GM23338 (cell line): ENCODE measurements at regions not wholly inside any gene's neighbourhood (a gene's known extent, or its start where the extent isn't known, plus 50 kb on each side); places are given as distances from the start of the nearest gene placed in this dataset.

Experiments
- ATAC-seq: fragments of 200-7000 bp; cut with Tn5 transposase; 3 replicates; pipeline ENCODE4 v1.9.1; 2020
- DNase-seq: peaks from one replicate; pipeline ENCODE4 v3.0.0-alpha.2; 2015; ENCODE audit warnings: low spot score
- H2AFZ ChIP-seq: fragments of 200-600 bp; sonication (generic); 2 replicates; pipeline ENCODE4 v1.8.0; 2016; ENCODE audit warnings: antibody characterized with exemption, mild to moderate bottlenecking, moderate library complexity
- H3F3A ChIP-seq: fragments of 200-600 bp; sonication (generic); replicated peaks from 2 replicates; pipeline ENCODE4 v1.8.0; 2017; ENCODE audit warnings: antibody characterized with exemption, mixed run types, low read depth
- H3K27ac ChIP-seq: fragments of 200-600 bp; sonication (generic); 2 replicates; pipeline ENCODE4 v1.6.1; 2016; ENCODE audit warnings: low read depth
- H3K27me3 ChIP-seq: fragments of 200-600 bp; sonication (generic); 2 replicates; pipeline ENCODE4 v1.8.0; 2016; ENCODE audit warnings: mild to moderate bottlenecking, mixed run types, moderate library complexity; ENCODE audit not compliant: insufficient read depth
- H3K36me3 ChIP-seq: fragments of 200-600 bp; sonication (generic); 2 replicates; pipeline ENCODE4 v1.8.0; 2016; ENCODE audit warnings: mild to moderate bottlenecking; ENCODE audit not compliant: insufficient read depth
- H3K4me1 ChIP-seq: fragments of 200-600 bp; sonication (generic); 2 replicates; pipeline ENCODE4 v1.8.0; 2016; ENCODE audit warnings: mild to moderate bottlenecking, moderate library complexity; ENCODE audit not compliant: insufficient read depth
- H3K4me2 ChIP-seq: fragments of 200-600 bp; sonication (generic); 2 replicates; pipeline ENCODE4 v1.7.1; 2017; ENCODE audit warnings: mixed run types
- H3K4me3 ChIP-seq: fragments of 200-600 bp; sonication (generic); 2 replicates; pipeline ENCODE4 v1.6.1; 2016; ENCODE audit warnings: mixed run types
- H3K79me2 ChIP-seq: fragments of 200-600 bp; sonication (generic); replicated peaks from 2 replicates; pipeline ENCODE4 v1.8.0; 2017; ENCODE audit warnings: mild to moderate bottlenecking; ENCODE audit not compliant: insufficient read depth
- H3K9me2 ChIP-seq: fragments of 200-600 bp; sonication (generic); 2 replicates; pipeline ENCODE4 v1.8.0; 2017; ENCODE audit not compliant: insufficient read depth
- H4K20me1 ChIP-seq: fragments of 200-600 bp; sonication (generic); replicated peaks from 2 replicates; pipeline ENCODE4 v1.8.0; 2017; ENCODE audit warnings: mild to moderate bottlenecking; ENCODE audit not compliant: insufficient read depth
- H3K27ac Mint-ChIP-seq: 2 replicates; pipeline ENCODE4 v1.8.0; 2020; ENCODE audit warnings: inconsistent platforms, mild to moderate bottlenecking, moderate library complexity, mixed read lengths
- H3K27me3 Mint-ChIP-seq: 3 replicates; pipeline ENCODE4 v1.8.0; 2022; ENCODE audit warnings: low read depth, mild to moderate bottlenecking, moderate library complexity, mixed read lengths, inconsistent platforms; ENCODE audit not compliant: insufficient read depth, poor library complexity
- H3K36me3 Mint-ChIP-seq: 3 replicates; pipeline ENCODE4 v1.8.0; 2021; ENCODE audit warnings: low read depth, mild to moderate bottlenecking, inconsistent platforms, moderate library complexity, mixed read lengths
- H3K4me1 Mint-ChIP-seq: 3 replicates; pipeline ENCODE4 v1.8.0; 2020; ENCODE audit warnings: mild to moderate bottlenecking, inconsistent platforms, mixed read lengths
- H3K4me3 Mint-ChIP-seq: 3 replicates; pipeline ENCODE4 v1.8.0; 2021; ENCODE audit warnings: moderate library complexity, mild to moderate bottlenecking, inconsistent platforms, mixed read lengths
- H3K9me3 Mint-ChIP-seq: 3 replicates; pipeline ENCODE4 v1.8.0; 2020; ENCODE audit warnings: moderate library complexity, mild to moderate bottlenecking, inconsistent platforms, mixed read lengths
- CREB1 ChIP-seq: fragments of 250-450 bp; sonication (Bioruptor Pico); IDR thresholded peaks from 2 replicates; pipeline ENCODE4 v1.5.0; 2020; ENCODE audit warnings: low read depth, mild to moderate bottlenecking, moderate library complexity
- NANOG ChIP-seq: IDR thresholded peaks from 2 replicates; pipeline ENCODE4 v1.6.1; 2016; ENCODE audit warnings: antibody characterized with exemption, borderline replicate concordance
- STAT1 ChIP-seq: IDR thresholded peaks from one replicate; pipeline ENCODE4 v1.6.1; 2016; ENCODE audit warnings: antibody characterized with exemption; ENCODE audit not compliant: unreplicated experiment
- TF ChIP-seq, protein P1 (sequence below), 2 experiments: fragments of 200-600 bp in 1 of 2; sonication (generic) in 1 of 2; conservative IDR thresholded peaks; 2 replicates each; pipeline versions ENCODE4 v1.5.1 to v1.6.1; 2016 to 2017; ENCODE audit warnings: antibody characterized with exemption in 2 of 2, low read depth in 2 of 2, mild to moderate bottlenecking in 2 of 2, moderate library complexity in 1 of 2
- TF ChIP-seq, protein P2 (sequence below): IDR thresholded peaks from one replicate; pipeline ENCODE4 v1.6.1; 2018; ENCODE audit warnings: antibody characterized with exemption; ENCODE audit not compliant: unreplicated experiment
- TF ChIP-seq, protein P3 (sequence below): fragments of 250-450 bp; sonication (Bioruptor Pico); IDR thresholded peaks from 2 replicates; pipeline ENCODE4 v1.5.0; 2020; ENCODE audit warnings: mild to moderate bottlenecking, moderate library complexity

DNA sequence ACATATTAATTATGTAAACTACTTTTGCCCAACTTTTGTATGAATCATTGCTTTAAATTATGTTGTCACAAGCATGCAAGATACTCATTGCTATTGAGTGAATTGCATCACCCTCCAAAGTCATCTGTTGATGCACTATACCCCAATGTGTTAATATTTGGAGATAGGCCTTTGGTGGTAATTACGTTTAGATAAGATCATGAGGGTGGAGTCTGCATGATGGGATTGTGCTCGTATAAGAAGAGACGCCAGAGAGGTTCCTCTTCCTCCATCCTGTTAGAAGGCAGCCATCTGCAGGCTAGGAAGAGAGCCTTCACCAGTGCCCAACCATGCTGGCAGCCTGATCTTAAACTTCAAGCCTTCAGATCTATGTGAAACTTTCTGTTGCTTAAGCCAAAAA, 95.3 kb upstream of the MAGI2 start:
- DNase-seq (peak; percentile 16), ATAC-seq (peak; percentile 47)
- no peaks in the 10 kb centered on the region for H3K27me3 ChIP-seq
- H3K27ac ChIP-seq = no peak overlapping the region
- no peak overlapping the region for H3K4me2 ChIP-seq
- no peak overlapping the region for H3K27ac Mint-ChIP-seq
- no peaks in the 10 kb centered on the region for H3K9me2 ChIP-seq
- H3K4me3 ChIP-seq = no peak overlapping the region
- TF ChIP-seq, protein P1, sequence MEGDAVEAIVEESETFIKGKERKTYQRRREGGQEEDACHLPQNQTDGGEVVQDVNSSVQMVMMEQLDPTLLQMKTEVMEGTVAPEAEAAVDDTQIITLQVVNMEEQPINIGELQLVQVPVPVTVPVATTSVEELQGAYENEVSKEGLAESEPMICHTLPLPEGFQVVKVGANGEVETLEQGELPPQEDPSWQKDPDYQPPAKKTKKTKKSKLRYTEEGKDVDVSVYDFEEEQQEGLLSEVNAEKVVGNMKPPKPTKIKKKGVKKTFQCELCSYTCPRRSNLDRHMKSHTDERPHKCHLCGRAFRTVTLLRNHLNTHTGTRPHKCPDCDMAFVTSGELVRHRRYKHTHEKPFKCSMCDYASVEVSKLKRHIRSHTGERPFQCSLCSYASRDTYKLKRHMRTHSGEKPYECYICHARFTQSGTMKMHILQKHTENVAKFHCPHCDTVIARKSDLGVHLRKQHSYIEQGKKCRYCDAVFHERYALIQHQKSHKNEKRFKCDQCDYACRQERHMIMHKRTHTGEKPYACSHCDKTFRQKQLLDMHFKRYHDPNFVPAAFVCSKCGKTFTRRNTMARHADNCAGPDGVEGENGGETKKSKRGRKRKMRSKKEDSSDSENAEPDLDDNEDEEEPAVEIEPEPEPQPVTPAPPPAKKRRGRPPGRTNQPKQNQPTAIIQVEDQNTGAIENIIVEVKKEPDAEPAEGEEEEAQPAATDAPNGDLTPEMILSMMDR (conservative IDR thresholded peaks at IDR 0.05; ENCODE audit: low read depth in 2 of 2) = peak in 1 of 2 experiments; percentile 37; a peak in 2 of 4 replicates
- TF ChIP-seq, protein P2, sequence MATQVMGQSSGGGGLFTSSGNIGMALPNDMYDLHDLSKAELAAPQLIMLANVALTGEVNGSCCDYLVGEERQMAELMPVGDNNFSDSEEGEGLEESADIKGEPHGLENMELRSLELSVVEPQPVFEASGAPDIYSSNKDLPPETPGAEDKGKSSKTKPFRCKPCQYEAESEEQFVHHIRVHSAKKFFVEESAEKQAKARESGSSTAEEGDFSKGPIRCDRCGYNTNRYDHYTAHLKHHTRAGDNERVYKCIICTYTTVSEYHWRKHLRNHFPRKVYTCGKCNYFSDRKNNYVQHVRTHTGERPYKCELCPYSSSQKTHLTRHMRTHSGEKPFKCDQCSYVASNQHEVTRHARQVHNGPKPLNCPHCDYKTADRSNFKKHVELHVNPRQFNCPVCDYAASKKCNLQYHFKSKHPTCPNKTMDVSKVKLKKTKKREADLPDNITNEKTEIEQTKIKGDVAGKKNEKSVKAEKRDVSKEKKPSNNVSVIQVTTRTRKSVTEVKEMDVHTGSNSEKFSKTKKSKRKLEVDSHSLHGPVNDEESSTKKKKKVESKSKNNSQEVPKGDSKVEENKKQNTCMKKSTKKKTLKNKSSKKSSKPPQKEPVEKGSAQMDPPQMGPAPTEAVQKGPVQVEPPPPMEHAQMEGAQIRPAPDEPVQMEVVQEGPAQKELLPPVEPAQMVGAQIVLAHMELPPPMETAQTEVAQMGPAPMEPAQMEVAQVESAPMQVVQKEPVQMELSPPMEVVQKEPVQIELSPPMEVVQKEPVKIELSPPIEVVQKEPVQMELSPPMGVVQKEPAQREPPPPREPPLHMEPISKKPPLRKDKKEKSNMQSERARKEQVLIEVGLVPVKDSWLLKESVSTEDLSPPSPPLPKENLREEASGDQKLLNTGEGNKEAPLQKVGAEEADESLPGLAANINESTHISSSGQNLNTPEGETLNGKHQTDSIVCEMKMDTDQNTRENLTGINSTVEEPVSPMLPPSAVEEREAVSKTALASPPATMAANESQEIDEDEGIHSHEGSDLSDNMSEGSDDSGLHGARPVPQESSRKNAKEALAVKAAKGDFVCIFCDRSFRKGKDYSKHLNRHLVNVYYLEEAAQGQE = no peak
- no peaks in the 10 kb centered on the region for H3K36me3 ChIP-seq
- no peaks in the 10 kb centered on the region for H3K9me3 Mint-ChIP-seq
- no peaks in the 10 kb centered on the region for H4K20me1 ChIP-seq
- H3K4me1 ChIP-seq = no peaks in the 10 kb centered on the region
- no peaks in the 10 kb centered on the region for H3K79me2 ChIP-seq
- H3K4me3 Mint-ChIP-seq = no peak overlapping the region
- no peaks in the 10 kb centered on the region for H3F3A ChIP-seq
- no peaks in the 10 kb centered on the region for H3K4me1 Mint-ChIP-seq
- no peaks in the 10 kb centered on the region for H3K36me3 Mint-ChIP-seq
- H2AFZ ChIP-seq = no peak overlapping the region; the same call in 1 of the 2 replicates
- no peaks in the 10 kb centered on the region for H3K27me3 Mint-ChIP-seq

DNA sequence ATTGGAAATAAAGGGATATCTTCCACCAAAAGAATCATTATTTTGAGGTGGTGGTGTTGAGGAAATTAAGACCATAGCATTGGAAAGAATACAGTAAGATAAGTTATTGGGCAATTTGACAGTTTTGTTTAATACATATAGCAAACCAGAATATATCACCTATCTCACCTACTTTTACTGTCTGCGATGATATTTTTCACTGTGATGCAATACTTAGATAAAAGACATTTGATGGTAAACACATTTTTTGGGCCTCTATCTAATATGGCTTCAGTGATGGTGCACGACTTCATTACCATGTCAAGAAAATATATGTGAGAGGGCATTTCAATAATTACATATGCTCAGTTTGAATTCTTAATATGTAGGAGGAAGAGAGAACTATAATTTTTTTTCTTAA, 93.7 kb upstream of the MAGI2 start:
- Histone ChIP-seq H3K4me1 (no peaks in the 10 kb centered on the region), H3K9me2 (no peaks in the 10 kb centered on the region), H3K4me2 (no peak overlapping the region), H3K27ac (no peak overlapping the region), H3F3A (no peaks in the 10 kb centered on the region), H3K4me3 (no peak overlapping the region), H4K20me1 (no peaks in the 10 kb centered on the region), H3K27me3 (no peaks in the 10 kb centered on the region), H3K79me2 (no peaks in the 10 kb centered on the region), H3K36me3 (no peaks in the 10 kb centered on the region), H2AFZ (no peak overlapping the region)
- Mint-ChIP-seq H3K27me3 (no peaks in the 10 kb centered on the region), H3K4me1 (no peaks in the 10 kb centered on the region), H3K36me3 (no peaks in the 10 kb centered on the region), H3K27ac (no peak overlapping the region), H3K4me3 (no peak overlapping the region), H3K9me3 (no peaks in the 10 kb centered on the region)
- TF ChIP-seq, protein P3, sequence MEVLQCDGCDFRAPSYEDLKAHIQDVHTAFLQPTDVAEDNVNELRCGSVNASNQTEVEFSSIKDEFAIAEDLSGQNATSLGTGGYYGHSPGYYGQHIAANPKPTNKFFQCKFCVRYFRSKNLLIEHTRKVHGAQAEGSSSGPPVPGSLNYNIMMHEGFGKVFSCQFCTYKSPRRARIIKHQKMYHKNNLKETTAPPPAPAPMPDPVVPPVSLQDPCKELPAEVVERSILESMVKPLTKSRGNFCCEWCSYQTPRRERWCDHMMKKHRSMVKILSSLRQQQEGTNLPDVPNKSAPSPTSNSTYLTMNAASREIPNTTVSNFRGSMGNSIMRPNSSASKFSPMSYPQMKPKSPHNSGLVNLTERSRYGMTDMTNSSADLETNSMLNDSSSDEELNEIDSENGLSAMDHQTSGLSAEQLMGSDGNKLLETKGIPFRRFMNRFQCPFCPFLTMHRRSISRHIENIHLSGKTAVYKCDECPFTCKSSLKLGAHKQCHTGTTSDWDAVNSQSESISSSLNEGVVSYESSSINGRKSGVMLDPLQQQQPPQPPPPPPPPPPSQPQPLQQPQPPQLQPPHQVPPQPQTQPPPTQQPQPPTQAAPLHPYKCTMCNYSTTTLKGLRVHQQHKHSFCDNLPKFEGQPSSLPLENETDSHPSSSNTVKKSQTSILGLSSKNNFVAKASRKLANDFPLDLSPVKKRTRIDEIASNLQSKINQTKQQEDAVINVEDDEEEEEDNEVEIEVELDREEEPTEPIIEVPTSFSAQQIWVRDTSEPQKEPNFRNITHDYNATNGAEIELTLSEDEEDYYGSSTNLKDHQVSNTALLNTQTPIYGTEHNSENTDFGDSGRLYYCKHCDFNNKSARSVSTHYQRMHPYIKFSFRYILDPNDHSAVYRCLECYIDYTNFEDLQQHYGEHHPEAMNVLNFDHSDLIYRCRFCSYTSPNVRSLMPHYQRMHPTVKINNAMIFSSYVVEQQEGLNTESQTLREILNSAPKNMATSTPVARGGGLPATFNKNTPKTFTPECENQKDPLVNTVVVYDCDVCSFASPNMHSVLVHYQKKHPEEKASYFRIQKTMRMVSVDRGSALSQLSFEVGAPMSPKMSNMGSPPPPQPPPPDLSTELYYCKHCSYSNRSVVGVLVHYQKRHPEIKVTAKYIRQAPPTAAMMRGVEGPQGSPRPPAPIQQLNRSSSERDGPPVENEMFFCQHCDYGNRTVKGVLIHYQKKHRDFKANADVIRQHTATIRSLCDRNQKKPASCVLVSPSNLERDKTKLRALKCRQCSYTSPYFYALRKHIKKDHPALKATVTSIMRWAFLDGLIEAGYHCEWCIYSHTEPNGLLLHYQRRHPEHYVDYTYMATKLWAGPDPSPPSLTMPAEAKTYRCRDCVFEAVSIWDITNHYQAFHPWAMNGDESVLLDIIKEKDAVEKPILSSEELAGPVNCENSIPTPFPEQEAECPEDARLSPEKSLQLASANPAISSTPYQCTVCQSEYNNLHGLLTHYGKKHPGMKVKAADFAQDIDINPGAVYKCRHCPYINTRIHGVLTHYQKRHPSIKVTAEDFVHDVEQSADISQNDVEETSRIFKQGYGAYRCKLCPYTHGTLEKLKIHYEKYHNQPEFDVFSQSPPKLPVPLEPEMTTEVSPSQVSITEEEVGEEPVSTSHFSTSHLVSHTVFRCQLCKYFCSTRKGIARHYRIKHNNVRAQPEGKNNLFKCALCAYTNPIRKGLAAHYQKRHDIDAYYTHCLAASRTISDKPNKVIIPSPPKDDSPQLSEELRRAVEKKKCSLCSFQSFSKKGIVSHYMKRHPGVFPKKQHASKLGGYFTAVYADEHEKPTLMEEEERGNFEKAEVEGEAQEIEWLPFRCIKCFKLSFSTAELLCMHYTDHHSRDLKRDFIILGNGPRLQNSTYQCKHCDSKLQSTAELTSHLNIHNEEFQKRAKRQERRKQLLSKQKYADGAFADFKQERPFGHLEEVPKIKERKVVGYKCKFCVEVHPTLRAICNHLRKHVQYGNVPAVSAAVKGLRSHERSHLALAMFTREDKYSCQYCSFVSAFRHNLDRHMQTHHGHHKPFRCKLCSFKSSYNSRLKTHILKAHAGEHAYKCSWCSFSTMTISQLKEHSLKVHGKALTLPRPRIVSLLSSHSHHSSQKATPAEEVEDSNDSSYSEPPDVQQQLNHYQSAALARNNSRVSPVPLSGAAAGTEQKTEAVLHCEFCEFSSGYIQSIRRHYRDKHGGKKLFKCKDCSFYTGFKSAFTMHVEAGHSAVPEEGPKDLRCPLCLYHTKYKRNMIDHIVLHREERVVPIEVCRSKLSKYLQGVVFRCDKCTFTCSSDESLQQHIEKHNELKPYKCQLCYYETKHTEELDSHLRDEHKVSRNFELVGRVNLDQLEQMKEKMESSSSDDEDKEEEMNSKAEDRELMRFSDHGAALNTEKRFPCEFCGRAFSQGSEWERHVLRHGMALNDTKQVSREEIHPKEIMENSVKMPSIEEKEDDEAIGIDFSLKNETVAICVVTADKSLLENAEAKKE = no peak
- no peak for TF ChIP-seq CREB1
- no peak for TF ChIP-seq NANOG
- TF ChIP-seq, protein P2 = no peak
- no peak for TF ChIP-seq STAT1
- DNase-seq (no peak), ATAC-seq (no peak)
